ENCODE measurements at regions not wholly inside any gene's neighbourhood (a gene's known extent, or its start where the extent isn't known, plus 50 kb on each side); places are given as distances from the start of the nearest gene placed in this dataset.

DNA sequence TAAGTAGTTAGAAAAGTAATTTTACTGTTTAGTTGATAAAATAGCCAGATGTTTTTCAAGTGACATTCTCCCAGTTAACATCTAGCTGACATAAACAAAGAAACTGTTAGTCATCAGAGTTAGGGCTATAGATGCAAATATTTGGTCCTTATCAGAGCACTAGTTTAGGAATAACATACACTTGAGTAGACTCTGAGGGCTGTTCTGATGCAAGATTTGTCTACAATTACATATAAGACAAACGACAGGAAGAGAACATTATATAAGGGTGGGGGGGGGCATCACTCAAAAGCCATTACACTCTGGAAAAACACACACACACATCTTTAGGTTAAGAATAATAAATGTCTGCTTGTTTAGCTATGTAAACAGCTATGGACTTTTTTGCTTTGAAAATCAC, 554.4 kb upstream of the LRRTM1 start:
- H3K4me3 ChIP-seq: no peak overlapping the region
- TF ChIP-seq, protein P1, sequence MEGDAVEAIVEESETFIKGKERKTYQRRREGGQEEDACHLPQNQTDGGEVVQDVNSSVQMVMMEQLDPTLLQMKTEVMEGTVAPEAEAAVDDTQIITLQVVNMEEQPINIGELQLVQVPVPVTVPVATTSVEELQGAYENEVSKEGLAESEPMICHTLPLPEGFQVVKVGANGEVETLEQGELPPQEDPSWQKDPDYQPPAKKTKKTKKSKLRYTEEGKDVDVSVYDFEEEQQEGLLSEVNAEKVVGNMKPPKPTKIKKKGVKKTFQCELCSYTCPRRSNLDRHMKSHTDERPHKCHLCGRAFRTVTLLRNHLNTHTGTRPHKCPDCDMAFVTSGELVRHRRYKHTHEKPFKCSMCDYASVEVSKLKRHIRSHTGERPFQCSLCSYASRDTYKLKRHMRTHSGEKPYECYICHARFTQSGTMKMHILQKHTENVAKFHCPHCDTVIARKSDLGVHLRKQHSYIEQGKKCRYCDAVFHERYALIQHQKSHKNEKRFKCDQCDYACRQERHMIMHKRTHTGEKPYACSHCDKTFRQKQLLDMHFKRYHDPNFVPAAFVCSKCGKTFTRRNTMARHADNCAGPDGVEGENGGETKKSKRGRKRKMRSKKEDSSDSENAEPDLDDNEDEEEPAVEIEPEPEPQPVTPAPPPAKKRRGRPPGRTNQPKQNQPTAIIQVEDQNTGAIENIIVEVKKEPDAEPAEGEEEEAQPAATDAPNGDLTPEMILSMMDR (IDR thresholded peaks at IDR 0.05): no peak
- TF ChIP-seq POLR2A (IDR thresholded peaks at IDR 0.05): no peak
- H3K4me1 ChIP-seq: peaks cover 8% of the 10 kb centered on the region
- ATAC-seq: no peak
- 0% methylated on average over 1 of the region's 1 CpG for WGBS, 2 donors
- no peaks in the 10 kb centered on the region for H3K9me3 ChIP-seq
- H3K36me3 ChIP-seq (replicated peaks in 1 of 2; ENCODE audit: insufficient read depth in 1 of 2, low read depth in 2 of 2): no peaks in the 10 kb centered on the region
- H3K27me3 ChIP-seq: no peaks in the 10 kb centered on the region
- H3K27ac ChIP-seq: no peak overlapping the region
- intact Hi-C loops (cut with DNase I): no loop called here
- DNase-seq: no peak

DNA sequence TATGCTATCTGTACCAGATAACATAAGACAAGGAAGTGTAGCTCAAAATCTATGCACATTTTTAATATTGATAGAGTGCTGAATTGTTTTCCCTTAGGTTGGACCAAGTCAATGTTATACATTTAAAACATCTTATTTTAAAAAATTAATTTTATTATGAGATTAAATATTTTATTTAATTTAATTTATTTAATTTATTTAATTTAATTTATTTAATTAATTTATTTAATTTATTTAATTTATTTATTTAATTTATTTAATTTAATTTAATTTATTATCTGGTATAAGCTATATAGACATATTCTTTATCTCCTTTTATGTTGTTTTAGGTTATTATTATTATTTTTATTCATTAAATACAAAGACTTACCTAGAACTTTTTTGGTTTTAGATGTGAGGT, 551.7 kb upstream of the LRRTM1 start:
- Histone ChIP-seq H3K4me1 (peaks cover 8% of the 10 kb centered on the region), H3K27me3 (no peaks in the 10 kb centered on the region), H3K27ac (no peak overlapping the region), H3K9me3 (no peaks in the 10 kb centered on the region), H3K36me3 (replicated peaks in 1 of 2; ENCODE audit: insufficient read depth in 1 of 2, low read depth in 2 of 2) (no peaks in the 10 kb centered on the region), H3K4me3 (no peak overlapping the region)
- DNase-seq (no peak), ATAC-seq (no peak)
- intact Hi-C loops (cut with DNase I): no loop called here
- TF ChIP-seq POLR2A (IDR thresholded peaks at IDR 0.05): no peak
- TF ChIP-seq, protein P1 (IDR thresholded peaks at IDR 0.05): no peak

DNA sequence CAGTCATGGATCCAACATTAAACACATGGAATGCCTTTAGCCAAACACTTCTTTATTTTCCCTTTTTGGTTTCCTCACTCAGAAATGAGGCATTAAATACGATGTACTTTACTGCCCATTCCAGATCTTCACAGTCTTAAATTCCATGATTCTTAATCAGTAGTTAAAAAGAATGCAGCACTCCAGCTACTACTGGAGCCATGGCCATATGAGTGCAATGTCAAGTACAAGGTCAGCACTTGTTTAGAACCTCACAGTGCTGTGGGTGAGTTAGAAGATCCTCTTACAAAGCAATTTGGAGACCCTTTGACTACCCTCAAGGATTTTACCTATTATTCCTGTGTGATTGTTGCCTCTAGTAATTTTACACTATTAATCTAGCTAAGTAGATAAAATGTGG, 550.3 kb upstream of the LRRTM1 start:
- no peaks in the 10 kb centered on the region for H3K36me3 ChIP-seq (replicated peaks in 1 of 2; ENCODE audit: insufficient read depth in 1 of 2, low read depth in 2 of 2)
- H3K9me3 ChIP-seq: no peaks in the 10 kb centered on the region
- ATAC-seq: no peak
- H3K27ac ChIP-seq: no peak overlapping the region
- H3K4me1 ChIP-seq: peaks cover 8% of the 10 kb centered on the region
- H3K27me3 ChIP-seq: no peaks in the 10 kb centered on the region
- H3K4me3 ChIP-seq: no peak overlapping the region
- TF ChIP-seq, protein P1 (IDR thresholded peaks at IDR 0.05): no peak
- TF ChIP-seq POLR2A (IDR thresholded peaks at IDR 0.05): no peak
- WGBS, 2 donors: 35 to 39% methylated on average over 1 of the region's 1 CpG
- no peak for DNase-seq
- intact Hi-C loops (cut with DNase I): no loop called here

DNA sequence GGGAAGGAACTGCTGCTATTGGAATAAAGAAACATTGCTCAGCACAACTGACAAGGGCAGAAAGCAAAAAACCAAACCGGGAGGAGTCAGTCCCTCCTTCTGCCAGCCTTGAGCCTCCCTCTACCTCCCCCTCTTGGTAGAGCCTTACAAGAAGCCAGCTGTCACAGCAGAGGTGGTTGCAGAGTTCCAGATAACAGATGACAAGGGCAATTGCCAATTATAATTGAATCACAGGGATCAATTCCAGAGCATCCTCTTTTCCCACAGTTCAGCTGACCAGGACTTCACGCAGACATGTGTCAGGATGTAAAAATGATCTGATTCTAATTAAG, 548.2 kb upstream of the LRRTM1 start:
- ATAC-seq (no peak), DNase-seq (no peak)
- TF ChIP-seq, protein P1 (IDR thresholded peaks at IDR 0.05): no peak
- no peak for TF ChIP-seq POLR2A (IDR thresholded peaks at IDR 0.05)
- no peak overlapping the region for H3K27ac ChIP-seq
- 29 to 37% methylated on average over 2 of the region's 2 CpGs for WGBS, 2 donors
- no peaks in the 10 kb centered on the region for H3K36me3 ChIP-seq (replicated peaks in 1 of 2; ENCODE audit: insufficient read depth in 1 of 2, low read depth in 2 of 2)
- no peak overlapping the region for H3K4me3 ChIP-seq
- no peaks in the 10 kb centered on the region for H3K9me3 ChIP-seq
- intact Hi-C loops (cut with DNase I): no loop called here
- no peaks in the 10 kb centered on the region for H3K4me1 ChIP-seq
- H3K27me3 ChIP-seq: no peaks in the 10 kb centered on the region

DNA sequence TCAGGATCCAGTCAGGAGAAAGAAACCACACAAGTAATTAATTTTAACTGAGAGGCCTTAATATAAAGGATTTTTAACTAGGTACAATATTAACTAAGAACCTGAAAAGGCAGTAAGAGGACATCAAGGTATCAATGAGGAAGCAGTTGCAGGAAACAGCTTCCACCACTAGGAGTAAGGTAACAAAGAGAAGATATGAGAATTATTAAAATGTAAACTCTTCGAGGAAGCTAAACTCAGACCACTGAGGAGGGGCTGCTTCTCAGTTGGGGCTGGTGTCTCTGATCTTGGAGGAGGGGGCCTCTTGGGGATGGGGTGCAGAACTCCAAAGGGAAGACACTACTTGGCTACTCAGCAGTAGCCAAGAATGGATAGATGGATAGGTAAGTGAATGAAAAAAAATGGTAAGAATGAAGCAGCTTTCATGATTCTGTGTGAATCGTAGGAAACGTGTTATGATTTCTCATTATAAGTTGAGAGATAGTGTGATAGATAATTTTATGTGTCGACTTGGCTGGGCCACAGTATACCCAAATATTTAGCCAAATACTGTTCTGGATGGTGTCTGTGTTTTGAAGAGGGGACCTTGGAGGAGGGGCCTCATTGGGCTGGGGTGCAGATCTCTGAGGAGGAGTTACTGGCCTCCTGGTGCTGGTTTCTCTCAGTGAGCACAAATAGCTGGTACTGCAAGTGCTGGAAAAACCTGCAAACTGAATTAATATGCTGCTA, 547.7 kb upstream of the LRRTM1 start:
- DNase-seq: no peak
- Histone ChIP-seq H3K9me3 (no peaks in the 10 kb centered on the region), H3K27me3 (no peaks in the 10 kb centered on the region), H3K36me3 (replicated peaks in 1 of 2; ENCODE audit: insufficient read depth in 1 of 2, low read depth in 2 of 2) (no peaks in the 10 kb centered on the region), H3K4me1 (no peaks in the 10 kb centered on the region), H3K4me3 (no peak overlapping the region), H3K27ac (no peak overlapping the region)
- no peak for ATAC-seq
- TF ChIP-seq, protein P1 (IDR thresholded peaks at IDR 0.05): no peak
- TF ChIP-seq POLR2A (IDR thresholded peaks at IDR 0.05): no peak
- 57 to 69% methylated on average over 4 of the region's 4 CpGs for WGBS, 2 donors
- intact Hi-C loops (cut with DNase I): no loop called here

Measured in body of pancreas (tissue), 4 donors.